ENCODE measurements at regions not wholly inside any gene's neighbourhood (a gene's known extent, or its start where the extent isn't known, plus 50 kb on each side); places are given as distances from the start of the nearest gene placed in this dataset.

GRCh38 chr13:33483471-33483870 is 197.9 kb upstream of the STARD13 start:
- DNase-seq (ENCODE audit: insufficient read length, low spot score): no peak
- no peak for TF ChIP-seq CTCF (IDR thresholded peaks at IDR 0.05; ENCODE audit: insufficient read depth, missing control alignments)
- no peak for FAIRE-seq

- DNase-seq (ENCODE audit: insufficient read length, low spot score) (no peak), FAIRE-seq (no peak)
- no peak for TF ChIP-seq CTCF (IDR thresholded peaks at IDR 0.05; ENCODE audit: insufficient read depth, missing control alignments)
These were observed 199.7 kb upstream of the STARD13 start for GRCh38 chr13:33485247-33485646.

GRCh38 chr13:33487575-33488243 is 202.2 kb upstream of the STARD13 start:
- DNase-seq (ENCODE audit: insufficient read length, low spot score) (no peak), FAIRE-seq (no peak)
- no peak for TF ChIP-seq CTCF (IDR thresholded peaks at IDR 0.05; ENCODE audit: insufficient read depth, missing control alignments)

- no peak for FAIRE-seq
- no peak for TF ChIP-seq CTCF (IDR thresholded peaks at IDR 0.05; ENCODE audit: insufficient read depth, missing control alignments)
- DNase-seq (ENCODE audit: insufficient read length, low spot score): no peak
These were observed 204.0 kb upstream of the STARD13 start for GRCh38 chr13:33489563-33489962.

GRCh38 chr13:33490461-33491327 is 205.1 kb upstream of the STARD13 start:
- DNase-seq (ENCODE audit: insufficient read length, low spot score) (no peak), FAIRE-seq (no peak)
- TF ChIP-seq CTCF (IDR thresholded peaks at IDR 0.05; ENCODE audit: insufficient read depth, missing control alignments): no peak

- FAIRE-seq: no peak
- no peak for TF ChIP-seq CTCF (IDR thresholded peaks at IDR 0.05; ENCODE audit: insufficient read depth, missing control alignments)
- DNase-seq (ENCODE audit: insufficient read length, low spot score): no peak
These were observed 208.3 kb upstream of the STARD13 start for GRCh38 chr13:33493672-33494365.

Data from D721Med (cell line).